Thoracic aorta (tissue), 2 donors: ENCODE measurements at regions not wholly inside any gene's neighbourhood (a gene's known extent, or its start where the extent isn't known, plus 50 kb on each side); places are given as distances from the start of the nearest gene placed in this dataset.

Experiments
- ATAC-seq: fragments of 150-250 bp; one replicate; pipeline ENCODE4 v1.8.0; 2017; ENCODE audit warnings: low read depth; ENCODE audit not compliant: insufficient number of reproducible peaks, low FRiP score
- DNase-seq: peaks from one replicate; pipeline ENCODE4 v3.0.0-alpha.2; 2020; ENCODE audit warnings: low spot score
- H3K27ac ChIP-seq, 2 donors: fragments of 200-600 bp; sonication (generic); 1 replicate in 1 of 2; 2 replicates in 1 of 2; pipeline ENCODE4 v1.5.1; 2016; ENCODE audit warnings: mild to moderate bottlenecking in 2 of 2, moderate library complexity in 2 of 2
- H3K27me3 ChIP-seq: fragments of 200-600 bp; sonication (generic); replicated peaks from 2 replicates; pipeline ENCODE4 v1.6.0; 2016; ENCODE audit warnings: mild to moderate bottlenecking; ENCODE audit not compliant: insufficient read depth
- H3K36me3 ChIP-seq: fragments of 200-600 bp; sonication (generic); one replicate; pipeline ENCODE4 v1.5.1; 2016
- H3K4me1 ChIP-seq, 2 donors: fragments of 200-600 bp; sonication (generic); 1 replicate in 1 of 2; 2 replicates in 1 of 2; pipeline versions ENCODE4 v1.5.1 to v1.6.0; 2016; ENCODE audit warnings: low read depth in 2 of 2, mild to moderate bottlenecking in 1 of 2; ENCODE audit not compliant: control insufficient read depth in 1 of 2
- H3K4me3 ChIP-seq: fragments of 200-600 bp; sonication (generic); 2 replicates; pipeline ENCODE4 v1.5.1; 2016; ENCODE audit warnings: mild to moderate bottlenecking
- H3K9me3 ChIP-seq: fragments of 200-600 bp; sonication (generic); 2 replicates; pipeline ENCODE4 v1.5.1; 2016
- CTCF ChIP-seq: fragments of 200-600 bp; sonication (generic); IDR thresholded peaks from one replicate; pipeline ENCODE4 v1.5.1; 2019; ENCODE audit warnings: antibody characterized with exemption

GRCh38 chr3:117184574-117184973, 475.0 kb downstream of the TUSC7 start:
- no peaks in the 10 kb centered on the region for H3K9me3 ChIP-seq
- no peak for ATAC-seq
- no peak overlapping the region for H3K4me3 ChIP-seq
- DNase-seq, result no peak
- no peak overlapping the region for H3K27ac ChIP-seq
- no peaks in the 10 kb centered on the region for H3K27me3 ChIP-seq
- TF ChIP-seq CTCF, result no peak
- H3K36me3 ChIP-seq, result no peaks in the 10 kb centered on the region
- no peaks in the 10 kb centered on the region for H3K4me1 ChIP-seq

- Histone ChIP-seq H3K4me1 (no peaks in the 10 kb centered on the region), H3K4me3 (no peak overlapping the region), H3K27ac (no peak overlapping the region), H3K36me3 (no peaks in the 10 kb centered on the region), H3K27me3 (no peaks in the 10 kb centered on the region), H3K9me3 (no peaks in the 10 kb centered on the region)
- no peak for DNase-seq
- no peak for ATAC-seq
- TF ChIP-seq CTCF, result no peak
Observed at GRCh38 chr3:117191245-117191644, 481.7 kb downstream of the TUSC7 start.

- H3K27me3 ChIP-seq, result no peaks in the 10 kb centered on the region
- no peak overlapping the region for H3K4me3 ChIP-seq
- ATAC-seq (no peak), DNase-seq (no peak)
- no peaks in the 10 kb centered on the region for H3K9me3 ChIP-seq
- no peaks in the 10 kb centered on the region for H3K36me3 ChIP-seq
- no peaks in the 10 kb centered on the region for H3K4me1 ChIP-seq
- H3K27ac ChIP-seq, result no peak overlapping the region
- TF ChIP-seq CTCF, result no peak
Observed at GRCh38 chr3:117192888-117193287, 483.3 kb downstream of the TUSC7 start.

- ATAC-seq, result no peak
- no peak overlapping the region for H3K4me3 ChIP-seq
- no peak for DNase-seq
- no peak overlapping the region for H3K27ac ChIP-seq
- no peaks in the 10 kb centered on the region for H3K27me3 ChIP-seq
- no peak for TF ChIP-seq CTCF
- no peaks in the 10 kb centered on the region for H3K9me3 ChIP-seq
- H3K36me3 ChIP-seq, result no peaks in the 10 kb centered on the region
- H3K4me1 ChIP-seq, result no peaks in the 10 kb centered on the region
Observed at GRCh38 chr3:117193390-117193789, 483.8 kb downstream of the TUSC7 start.

- H3K9me3 ChIP-seq, result no peaks in the 10 kb centered on the region
- H3K27ac ChIP-seq, result no peak overlapping the region
- H3K4me3 ChIP-seq, result no peak overlapping the region
- no peak for ATAC-seq
- DNase-seq, result no peak
- TF ChIP-seq CTCF, result no peak
- H3K4me1 ChIP-seq, result no peaks in the 10 kb centered on the region
- no peaks in the 10 kb centered on the region for H3K27me3 ChIP-seq
- H3K36me3 ChIP-seq, result no peaks in the 10 kb centered on the region
Observed at GRCh38 chr3:117195034-117195433, 485.5 kb downstream of the TUSC7 start.
